MM.1S (cell line): ENCODE measurements at regions not wholly inside any gene's neighbourhood (a gene's known extent, or its start where the extent isn't known, plus 50 kb on each side); places are given as distances from the start of the nearest gene placed in this dataset.

Source experiments
- CTCF ChIP-seq: fragments of 300-600 bp; sonication (generic); IDR thresholded peaks from 2 replicates; pipeline ENCODE4 v1.5.1; 2016; ENCODE audit warnings: antibody characterized with exemption, low read length, mixed read lengths
- EZH2 ChIP-seq: fragments of 300-600 bp; sonication (generic); optimal IDR thresholded peaks from 2 replicates; pipeline ENCODE3; 2017; ENCODE audit warnings: low read depth, mild to moderate bottlenecking, antibody characterized with exemption, low read length, mixed read lengths
- EZH2phosphoT487 ChIP-seq: fragments of 300-600 bp; sonication (generic); IDR thresholded peaks from 2 replicates; pipeline ENCODE4 v1.6.1; 2018; ENCODE audit warnings: antibody characterized with exemption, low read length

GRCh38 chr11:29231991-29232390 lies 784.8 kb downstream of the KCNA4 start:
- no peak for TF ChIP-seq EZH2
- TF ChIP-seq CTCF = no peak
- TF ChIP-seq EZH2phosphoT487 = no peak
